ENCODE measurements at regions not wholly inside any gene's neighbourhood (a gene's known extent, or its start where the extent isn't known, plus 50 kb on each side); places are given as distances from the start of the nearest gene placed in this dataset.
"Not testable (repeated sequence)": the region's sequence is repeated elsewhere in the genome, so short reads cannot be mapped to it uniquely, and the experiment has no call there.

GRCh38 chr9:94188246-94188645 is 70.9 kb upstream of the ZNF169 start:
- DNase-seq (ENCODE audit: low read depth in 2 of 3, low spot score in 2 of 3): no peak

- DNase-seq (ENCODE audit: low read depth in 2 of 3, low spot score in 2 of 3): not testable (repeated sequence)
These were observed 67.4 kb upstream of the ZNF169 start for GRCh38 chr9:94191706-94192105.

- DNase-seq (ENCODE audit: low read depth in 2 of 3, low spot score in 2 of 3): no peak
These were observed 60.7 kb upstream of the ZNF169 start for GRCh38 chr9:94198414-94198813.

GRCh38 chr9:94199776-94200175 is 59.3 kb upstream of the ZNF169 start:
- DNase-seq (ENCODE audit: low read depth in 2 of 3, low spot score in 2 of 3): no peak

- DNase-seq (ENCODE audit: low read depth in 2 of 3, low spot score in 2 of 3): no peak
These were observed 54.9 kb upstream of the ZNF169 start for GRCh38 chr9:94204174-94204573.

GRCh38 chr9:94207781-94208180 is 51.3 kb upstream of the ZNF169 start:
- DNase-seq (ENCODE audit: low read depth in 2 of 3, low spot score in 2 of 3): no peak
